Activated CD4-positive, alpha-beta memory T cell treated with anti-CD3 and anti-CD28 coated beads, Interleukin-2, amount 10 ng/mL, durations not matched to agents 7 days and 5 days (primary cell): ENCODE measurements at regions not wholly inside any gene's neighbourhood (a gene's known extent, or its start where the extent isn't known, plus 50 kb on each side); places are given as distances from the start of the nearest gene placed in this dataset.

Experiments
- CTCF ChIA-PET: fragments of 350-600 bp; sonication (Branson Sonifier 250); formaldehyde crosslinking; loops from one replicate; lab custom pipeline; 2021; ENCODE audit warnings: antibody characterized with exemption, inconsistent platforms; lab: Charles Lee
- POLR2A ChIA-PET: fragments of 350-600 bp; sonication (Branson Sonifier 250); formaldehyde crosslinking; loops from one replicate; lab custom pipeline; 2021; ENCODE audit warnings: antibody characterized with exemption; lab: Charles Lee
- DNase-seq: peaks from one replicate; pipeline ENCODE4 v3.0.0-alpha.2; 2020
- H3K27ac Mint-ChIP-seq: one replicate; pipeline ENCODE4 v1.8.0; 2021; ENCODE audit warnings: mild to moderate bottlenecking, mixed read lengths
- H3K27me3 Mint-ChIP-seq: one replicate; pipeline ENCODE4 v1.8.0; 2021; ENCODE audit warnings: mixed read lengths
- H3K36me3 Mint-ChIP-seq: one replicate; pipeline ENCODE4 v1.8.0; 2021; ENCODE audit warnings: low read depth, mixed read lengths
- H3K4me1 Mint-ChIP-seq: one replicate; pipeline ENCODE4 v1.8.0; 2021; ENCODE audit warnings: mixed read lengths
- H3K4me3 Mint-ChIP-seq: one replicate; pipeline ENCODE4 v1.8.0; 2021; ENCODE audit warnings: mild to moderate bottlenecking, mixed read lengths
- H3K9me3 Mint-ChIP-seq: one replicate; pipeline ENCODE4 v1.8.0; 2021; ENCODE audit warnings: mixed read lengths

DNA sequence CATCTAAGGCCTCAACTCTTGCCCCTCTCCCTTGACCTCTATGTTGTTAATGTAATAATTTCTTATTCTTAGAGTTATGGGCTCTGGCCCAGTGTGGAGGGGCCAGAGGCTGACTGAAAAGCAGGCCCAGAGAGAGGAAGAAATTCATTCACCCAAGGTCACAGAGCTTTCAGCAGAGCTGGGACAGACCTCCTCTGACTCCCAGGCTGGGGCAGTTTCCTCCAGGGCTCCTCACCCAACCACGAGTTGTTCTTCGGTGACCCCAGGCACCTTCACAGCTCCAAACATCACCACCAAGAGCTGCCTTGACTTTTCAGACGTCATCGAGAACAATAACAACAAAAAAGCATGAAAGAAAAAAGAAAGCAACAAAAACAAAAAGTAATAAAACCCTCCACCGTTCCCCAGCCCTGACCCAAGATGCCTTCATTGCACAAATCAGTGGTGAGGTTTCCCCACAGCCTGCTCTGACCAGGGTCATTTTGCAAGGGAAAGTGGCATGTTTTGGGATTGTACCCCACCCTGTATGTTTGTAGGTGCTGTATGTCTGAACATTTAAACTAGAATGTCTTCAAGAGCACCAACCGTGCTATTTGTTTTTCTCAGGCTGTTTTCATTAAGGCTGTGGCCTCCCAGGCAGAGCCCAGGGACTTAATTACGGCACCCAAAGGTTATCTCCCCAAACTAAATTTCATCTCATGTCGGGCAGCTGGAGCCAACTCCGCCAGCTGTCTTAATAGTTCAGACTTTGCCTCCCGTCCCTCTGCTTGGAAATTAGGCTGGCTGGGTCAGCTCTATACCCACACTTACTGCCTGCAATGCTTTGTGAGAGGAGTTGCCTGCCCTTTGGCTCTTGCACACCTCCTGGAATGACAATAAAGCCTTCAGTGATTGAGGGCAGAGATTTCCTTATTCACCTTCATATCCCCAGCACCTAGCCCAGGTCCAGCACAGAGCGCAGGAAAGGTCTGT, 173.8 kb downstream of the RPLP1 start:
- peaks cover 2% of the 10 kb centered on the region for H3K9me3 Mint-ChIP-seq
- H3K36me3 Mint-ChIP-seq = no peaks in the 10 kb centered on the region
- H3K27ac Mint-ChIP-seq = no peak overlapping the region
- no peak overlapping the region for H3K4me3 Mint-ChIP-seq
- DNase-seq = no peak
- H3K4me1 Mint-ChIP-seq = peaks cover 2% of the 10 kb centered on the region
- POLR2A ChIA-PET = no interaction called here
- CTCF ChIA-PET = no interaction called here
- peaks cover 25% of the 10 kb centered on the region for H3K27me3 Mint-ChIP-seq

DNA sequence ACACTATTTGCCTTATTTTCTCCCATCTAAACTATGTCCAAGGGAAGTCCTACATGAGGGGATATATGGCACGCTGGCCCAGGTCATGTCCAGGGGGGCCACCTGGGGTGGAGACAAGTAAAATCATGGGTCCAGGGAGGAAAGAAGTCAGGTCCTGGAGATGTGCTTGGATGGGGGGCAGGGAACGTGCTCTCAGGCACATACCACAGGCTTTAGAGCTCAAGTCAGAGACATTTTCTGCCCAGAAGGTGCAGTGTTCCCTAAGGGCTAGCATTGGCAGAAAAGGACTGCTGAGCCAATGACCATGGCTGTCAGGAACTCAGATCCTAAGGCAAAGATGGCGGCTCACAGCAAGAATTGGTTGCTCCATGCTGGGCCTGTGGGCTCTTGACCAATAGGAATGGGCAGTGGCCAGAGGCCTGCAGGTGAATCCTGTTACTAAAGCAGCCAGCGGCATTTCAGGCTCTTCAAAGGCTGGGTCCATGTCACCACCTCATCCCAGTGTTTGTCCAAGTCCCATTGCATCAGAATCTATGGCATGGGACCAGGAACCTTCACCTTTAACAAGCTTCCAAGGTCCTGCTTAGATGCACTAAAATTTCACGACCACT, 175.0 kb downstream of the RPLP1 start:
- DNase-seq = no peak
- H3K4me3 Mint-ChIP-seq = no peak overlapping the region
- H3K27me3 Mint-ChIP-seq = peaks cover 29% of the 10 kb centered on the region
- no peaks in the 10 kb centered on the region for H3K36me3 Mint-ChIP-seq
- CTCF ChIA-PET = no interaction called here
- H3K4me1 Mint-ChIP-seq = peaks cover 2% of the 10 kb centered on the region
- H3K27ac Mint-ChIP-seq = no peak overlapping the region
- peaks cover 2% of the 10 kb centered on the region for H3K9me3 Mint-ChIP-seq
- POLR2A ChIA-PET = no interaction called here

DNA sequence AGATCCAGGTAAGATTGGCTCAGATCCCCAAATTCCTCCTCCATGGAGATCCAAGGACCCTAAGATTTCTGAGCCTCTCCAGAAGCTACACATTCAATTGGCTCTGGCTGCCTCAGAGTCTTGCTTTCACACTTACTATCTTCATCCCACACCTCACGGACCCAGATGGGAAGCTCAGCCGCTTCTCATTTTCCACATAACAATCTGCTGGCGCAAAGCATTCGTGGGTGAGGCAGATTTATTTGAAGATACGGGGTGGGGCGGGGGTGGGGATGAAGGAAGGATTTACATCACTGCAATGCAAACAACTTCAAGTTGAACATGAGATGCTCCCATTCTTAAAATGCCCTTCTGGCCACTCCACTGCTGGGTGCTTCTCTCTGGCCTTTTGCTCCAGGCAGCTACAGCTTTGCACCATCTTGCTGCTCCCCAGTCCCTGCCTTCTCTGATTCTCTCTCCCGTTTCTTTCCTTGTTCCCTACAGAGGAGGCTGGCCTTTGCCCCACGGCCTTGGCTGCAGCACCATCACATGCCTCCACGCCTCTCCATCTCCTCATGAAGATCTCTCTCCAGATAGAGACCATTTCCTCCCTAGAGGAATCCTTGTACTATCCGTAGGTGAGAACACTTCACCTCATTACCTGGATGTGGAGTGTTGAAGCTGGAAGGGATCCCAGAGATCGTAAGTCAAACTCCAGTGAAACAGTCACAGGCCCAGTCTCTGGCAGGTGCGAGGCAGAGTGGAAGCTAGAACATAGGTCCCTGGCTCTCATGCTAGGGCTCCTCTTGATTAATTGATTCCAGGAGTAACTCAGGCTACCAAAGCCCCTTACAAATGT, 175.9 kb downstream of the RPLP1 start:
- POLR2A ChIA-PET = no interaction called here
- Mint-ChIP-seq H3K4me3 (no peak overlapping the region), H3K27me3 (peaks cover 31% of the 10 kb centered on the region), H3K27ac (no peak overlapping the region), H3K9me3 (peaks cover 2% of the 10 kb centered on the region), H3K36me3 (no peaks in the 10 kb centered on the region), H3K4me1 (peaks cover 2% of the 10 kb centered on the region)
- CTCF ChIA-PET = no interaction called here
- no peak for DNase-seq

DNA sequence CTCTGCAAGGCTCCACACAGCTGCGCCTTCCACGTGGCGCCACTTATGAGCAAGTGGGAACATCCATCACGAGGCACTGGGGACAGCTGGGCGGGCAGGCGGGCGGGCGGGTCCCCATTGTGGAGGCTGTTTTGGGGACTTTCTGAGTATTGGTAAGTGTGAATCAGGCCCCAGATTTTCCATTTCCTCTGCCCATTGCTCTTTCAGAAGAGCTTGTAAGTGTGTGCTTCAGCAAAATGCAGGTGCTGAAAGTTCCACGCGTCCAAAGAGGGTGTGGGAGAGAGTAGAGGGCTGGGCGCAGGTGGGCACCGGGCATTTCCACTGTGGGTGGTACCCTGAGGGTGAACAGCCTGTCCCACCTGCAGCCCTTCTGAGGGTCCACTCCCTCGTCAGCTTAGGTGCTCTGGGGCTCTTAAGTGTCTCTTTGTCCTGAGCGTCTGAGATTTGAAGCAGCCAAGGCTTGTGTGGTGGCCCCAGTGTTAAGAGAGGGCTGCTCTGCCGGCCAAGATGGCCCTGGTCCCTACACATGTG, 177.1 kb downstream of the RPLP1 start:
- peaks cover 35% of the 10 kb centered on the region for H3K27me3 Mint-ChIP-seq

DNA sequence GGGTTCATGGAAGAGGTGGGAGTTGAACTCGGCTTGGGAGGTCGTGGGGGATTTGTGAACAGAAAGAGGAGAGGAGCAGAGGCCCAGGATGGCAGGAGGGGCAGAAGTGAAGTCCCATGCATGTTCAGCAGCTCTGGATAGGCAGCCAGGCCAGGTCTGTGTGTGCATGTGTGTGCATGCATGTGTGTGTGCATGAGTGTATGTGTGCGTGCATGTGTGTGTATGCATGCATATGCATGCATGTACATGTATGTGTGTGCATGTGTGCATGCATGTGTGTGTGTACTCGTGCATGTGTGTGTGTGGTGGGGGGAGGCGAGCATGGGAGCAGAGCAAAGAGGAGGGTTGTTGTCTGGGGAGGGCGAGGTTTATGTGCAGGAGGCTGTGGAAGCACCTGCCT, 178.4 kb downstream of the RPLP1 start:
- Mint-ChIP-seq H3K36me3 (no peaks in the 10 kb centered on the region), H3K27me3 (peaks cover 39% of the 10 kb centered on the region), H3K27ac (no peak overlapping the region), H3K4me1 (no peaks in the 10 kb centered on the region), H3K9me3 (no peaks in the 10 kb centered on the region), H3K4me3 (no peak overlapping the region)
- POLR2A ChIA-PET = no interaction called here
- no peak for DNase-seq
- CTCF ChIA-PET = interaction anchor here (0.7 kb wide), 1 partner anchor 783 kb away, joined by 3 read pairs; no protein-coding TSS in a partner anchor

More for the DNA sequence above, 177.1 kb downstream of the RPLP1 start:
- no peak overlapping the region for H3K27ac Mint-ChIP-seq
- H3K36me3 Mint-ChIP-seq = no peaks in the 10 kb centered on the region
- H3K9me3 Mint-ChIP-seq = no peaks in the 10 kb centered on the region
- no peak overlapping the region for H3K4me3 Mint-ChIP-seq
- H3K4me1 Mint-ChIP-seq = no peaks in the 10 kb centered on the region
- ChIA-PET CTCF (no interaction called here), POLR2A (no interaction called here)
- no peak for DNase-seq

DNA sequence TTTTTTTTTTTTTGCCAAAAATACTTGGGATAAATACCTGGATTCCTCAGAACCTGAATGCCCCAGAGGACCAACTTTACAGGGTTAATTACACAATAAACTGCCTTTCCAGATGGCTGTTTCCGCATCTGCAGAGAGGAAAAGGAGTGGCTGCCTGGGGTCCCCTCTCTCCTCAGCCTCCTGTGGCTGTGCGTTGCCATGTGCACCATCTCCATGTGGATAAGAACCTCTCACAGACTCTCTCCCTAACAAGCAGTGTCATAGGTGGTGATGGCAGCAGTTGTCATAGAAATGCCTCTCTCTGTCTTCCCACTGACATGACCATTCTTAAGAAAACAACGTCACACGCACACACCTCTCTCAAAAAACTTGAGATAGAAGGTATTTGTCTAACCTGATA, 179.4 kb downstream of the RPLP1 start:
- no peak overlapping the region for H3K4me3 Mint-ChIP-seq
- no peaks in the 10 kb centered on the region for H3K4me1 Mint-ChIP-seq
- peaks cover 38% of the 10 kb centered on the region for H3K27me3 Mint-ChIP-seq
- ChIA-PET CTCF (no interaction called here), POLR2A (no interaction called here)
- no peaks in the 10 kb centered on the region for H3K36me3 Mint-ChIP-seq
- no peaks in the 10 kb centered on the region for H3K9me3 Mint-ChIP-seq
- H3K27ac Mint-ChIP-seq = no peak overlapping the region
- DNase-seq = no peak

DNA sequence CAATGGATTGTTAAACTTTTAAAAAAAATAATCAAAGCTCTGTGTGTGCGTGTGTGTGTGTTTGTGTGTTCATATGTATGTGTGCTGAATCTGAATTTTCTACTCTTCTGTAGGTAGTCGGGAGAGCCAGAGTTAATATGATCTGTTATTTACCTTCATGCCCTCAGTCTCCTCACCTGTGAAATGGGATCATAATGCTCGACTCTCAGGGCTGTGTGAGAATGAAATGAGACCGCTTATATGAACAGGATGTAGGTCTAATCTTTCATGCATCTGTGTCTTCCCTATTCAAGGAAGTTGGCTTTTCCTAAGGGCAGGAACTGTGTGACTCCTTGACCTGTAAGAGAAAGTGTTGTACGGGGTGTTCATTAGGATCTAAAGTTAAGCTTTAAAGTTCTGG, 182.2 kb downstream of the RPLP1 start:
- Mint-ChIP-seq H3K36me3 (no peaks in the 10 kb centered on the region), H3K4me3 (no peak overlapping the region), H3K27me3 (peaks cover 42% of the 10 kb centered on the region), H3K27ac (no peak overlapping the region), H3K4me1 (no peaks in the 10 kb centered on the region), H3K9me3 (peaks cover 2% of the 10 kb centered on the region)
- POLR2A ChIA-PET = no interaction called here
- no peak for DNase-seq
- CTCF ChIA-PET = no interaction called here

DNA sequence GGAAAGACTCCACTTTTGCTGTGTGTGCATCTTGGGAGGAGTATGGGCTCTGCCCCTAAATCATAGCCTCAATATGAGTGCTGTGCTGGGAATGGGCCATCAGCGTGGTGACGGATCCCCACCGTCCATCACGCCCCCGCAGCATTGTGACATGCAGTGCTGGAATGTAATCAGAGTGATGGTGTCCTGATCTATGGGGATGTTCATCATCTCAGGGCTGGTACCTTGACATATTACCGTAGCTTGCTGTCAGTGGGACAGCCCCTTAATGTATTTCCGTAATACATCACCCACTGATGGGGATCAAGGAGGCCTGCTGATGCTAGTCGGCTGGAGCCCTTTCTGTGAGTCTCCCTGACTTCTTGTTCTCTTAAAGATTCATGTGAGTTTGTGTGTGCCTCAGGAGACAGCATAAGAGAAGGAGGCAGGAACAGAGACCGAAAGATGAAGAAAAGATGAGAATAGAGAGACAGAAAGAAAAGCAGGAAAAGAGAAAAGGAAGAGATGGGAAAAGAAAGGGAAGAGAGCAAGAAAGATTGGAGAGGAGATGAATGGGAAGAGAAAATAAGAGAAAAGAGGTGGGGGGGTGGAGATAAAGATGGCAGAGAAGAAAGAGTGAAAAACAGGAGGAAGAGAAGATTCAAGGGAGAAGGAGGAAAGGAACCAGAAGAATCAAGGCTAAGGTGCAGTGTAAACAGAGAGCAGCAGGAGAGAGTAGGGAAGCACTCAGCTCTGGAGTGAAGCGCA, 183.7 kb downstream of the RPLP1 start:
- Mint-ChIP-seq H3K4me3 (no peak overlapping the region), H3K9me3 (peaks cover 6% of the 10 kb centered on the region), H3K4me1 (no peaks in the 10 kb centered on the region), H3K27ac (no peak overlapping the region), H3K36me3 (no peaks in the 10 kb centered on the region), H3K27me3 (peaks cover 38% of the 10 kb centered on the region)
- ChIA-PET POLR2A (no interaction called here), CTCF (no interaction called here)
- DNase-seq = no peak

DNA sequence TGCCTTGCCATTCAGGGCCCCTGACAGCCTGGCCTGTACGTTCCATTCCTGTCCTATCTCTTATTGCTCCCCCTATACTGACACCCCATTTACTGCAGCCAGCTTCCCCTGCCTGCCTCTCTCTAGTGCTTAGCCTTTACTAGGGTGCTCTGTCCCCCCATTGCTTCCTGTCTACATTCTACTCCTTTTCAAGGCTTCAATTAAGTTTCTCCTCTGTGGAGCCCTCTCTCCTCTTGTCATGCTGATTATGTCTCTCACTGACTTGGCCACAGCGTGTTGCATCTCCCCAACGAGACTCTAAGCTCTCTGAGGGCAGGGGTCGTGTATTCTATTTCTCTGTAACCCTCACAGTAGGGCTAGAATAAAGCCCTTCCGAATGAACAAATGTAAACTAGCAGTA, 185.2 kb downstream of the RPLP1 start:
- ChIA-PET POLR2A (no interaction called here), CTCF (no interaction called here)
- Mint-ChIP-seq H3K27ac (no peak overlapping the region), H3K9me3 (peaks cover 7% of the 10 kb centered on the region), H3K27me3 (peaks cover 38% of the 10 kb centered on the region), H3K4me1 (no peaks in the 10 kb centered on the region), H3K4me3 (no peak overlapping the region), H3K36me3 (no peaks in the 10 kb centered on the region)
- DNase-seq = no peak

DNA sequence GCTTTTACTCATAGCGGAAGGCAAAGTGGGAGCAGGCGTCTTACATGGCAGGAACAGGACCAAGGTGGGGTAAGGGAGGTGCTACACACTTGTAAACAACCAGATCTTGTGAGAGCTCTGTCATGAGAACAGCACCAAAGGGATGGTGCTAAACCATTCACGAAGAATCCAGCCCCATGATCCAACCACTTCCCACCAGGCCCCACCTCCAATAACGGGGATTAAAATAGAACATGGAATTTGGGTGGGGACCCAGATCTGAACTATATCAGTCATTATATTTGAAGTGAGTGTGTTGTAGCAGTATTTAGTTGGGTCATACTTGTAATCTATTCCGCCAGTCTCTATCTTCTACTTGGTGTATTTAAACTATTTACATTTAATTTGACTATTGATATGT, 190.9 kb downstream of the RPLP1 start:
- no peak overlapping the region for H3K4me3 Mint-ChIP-seq
- peaks cover 1% of the 10 kb centered on the region for H3K4me1 Mint-ChIP-seq
- H3K9me3 Mint-ChIP-seq = peaks cover 5% of the 10 kb centered on the region
- ChIA-PET CTCF (no interaction called here), POLR2A (no interaction called here)
- peaks cover 20% of the 10 kb centered on the region for H3K27me3 Mint-ChIP-seq
- H3K36me3 Mint-ChIP-seq = no peaks in the 10 kb centered on the region
- H3K27ac Mint-ChIP-seq = no peak overlapping the region
- DNase-seq = no peak

DNA sequence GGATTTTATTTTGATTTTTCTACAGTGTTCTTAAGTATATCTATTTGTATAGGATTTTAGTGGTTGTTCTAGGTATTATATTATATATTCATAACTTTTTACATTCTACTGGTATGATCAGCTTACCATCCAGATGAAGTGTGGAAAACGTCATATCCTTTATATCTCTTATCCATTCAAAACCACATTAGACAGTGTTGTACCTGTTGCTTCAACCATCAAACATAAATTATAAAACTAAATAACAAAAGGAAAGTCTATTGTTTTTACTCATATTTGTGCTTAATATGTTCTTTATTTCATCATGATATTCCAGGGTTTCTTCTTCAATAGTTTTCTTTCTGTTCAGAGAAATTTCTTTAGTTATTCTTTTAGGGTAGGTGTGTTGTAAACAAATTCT, 191.4 kb downstream of the RPLP1 start:
- Mint-ChIP-seq H3K27ac (no peak overlapping the region), H3K4me1 (peaks cover 6% of the 10 kb centered on the region), H3K36me3 (no peaks in the 10 kb centered on the region), H3K4me3 (no peak overlapping the region), H3K27me3 (peaks cover 19% of the 10 kb centered on the region), H3K9me3 (peaks cover 5% of the 10 kb centered on the region)
- ChIA-PET POLR2A (no interaction called here), CTCF (no interaction called here)
- DNase-seq = no peak

DNA sequence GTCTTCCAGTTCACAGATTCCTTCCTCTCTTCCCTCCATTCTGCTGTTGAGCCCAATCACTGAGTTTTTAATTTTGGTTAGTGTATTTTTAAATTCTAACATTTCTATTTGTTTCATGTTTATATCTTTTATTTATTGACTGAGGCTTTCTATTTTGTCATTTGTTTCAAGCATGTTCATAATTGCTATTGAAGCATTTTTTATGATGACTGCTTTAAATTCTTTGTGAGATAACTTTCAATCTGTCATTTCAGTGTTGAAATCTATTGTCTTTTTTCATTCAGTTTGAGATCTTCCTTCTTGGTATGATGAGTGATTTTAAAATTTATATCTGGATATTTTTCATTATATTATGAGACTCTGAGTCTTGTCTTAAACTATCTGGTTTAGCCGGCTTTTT, 192.3 kb downstream of the RPLP1 start:
- Mint-ChIP-seq H3K4me3 (no peak overlapping the region), H3K4me1 (peaks cover 9% of the 10 kb centered on the region), H3K27ac (no peak overlapping the region), H3K36me3 (no peaks in the 10 kb centered on the region), H3K9me3 (peaks cover 5% of the 10 kb centered on the region), H3K27me3 (peaks cover 21% of the 10 kb centered on the region)
- CTCF ChIA-PET = no interaction called here
- no peak for DNase-seq
- POLR2A ChIA-PET = no interaction called here
